GM10266 (cell line): ENCODE measurements at regions not wholly inside any gene's neighbourhood (a gene's known extent, or its start where the extent isn't known, plus 50 kb on each side); places are given as distances from the start of the nearest gene placed in this dataset.

ENCODE experiments used
- DNase-seq: peaks from one replicate; pipeline ENCODE4 v3.0.0; 2012; ENCODE audit errors: extremely low spot score
- CTCF ChIP-seq: IDR thresholded peaks from 2 replicates; pipeline ENCODE4 v1.5.1; 2012; ENCODE audit warnings: mild to moderate bottlenecking, low read depth; ENCODE audit not compliant: control insufficient read depth, insufficient read depth; ENCODE audit errors: missing control alignments

DNA sequence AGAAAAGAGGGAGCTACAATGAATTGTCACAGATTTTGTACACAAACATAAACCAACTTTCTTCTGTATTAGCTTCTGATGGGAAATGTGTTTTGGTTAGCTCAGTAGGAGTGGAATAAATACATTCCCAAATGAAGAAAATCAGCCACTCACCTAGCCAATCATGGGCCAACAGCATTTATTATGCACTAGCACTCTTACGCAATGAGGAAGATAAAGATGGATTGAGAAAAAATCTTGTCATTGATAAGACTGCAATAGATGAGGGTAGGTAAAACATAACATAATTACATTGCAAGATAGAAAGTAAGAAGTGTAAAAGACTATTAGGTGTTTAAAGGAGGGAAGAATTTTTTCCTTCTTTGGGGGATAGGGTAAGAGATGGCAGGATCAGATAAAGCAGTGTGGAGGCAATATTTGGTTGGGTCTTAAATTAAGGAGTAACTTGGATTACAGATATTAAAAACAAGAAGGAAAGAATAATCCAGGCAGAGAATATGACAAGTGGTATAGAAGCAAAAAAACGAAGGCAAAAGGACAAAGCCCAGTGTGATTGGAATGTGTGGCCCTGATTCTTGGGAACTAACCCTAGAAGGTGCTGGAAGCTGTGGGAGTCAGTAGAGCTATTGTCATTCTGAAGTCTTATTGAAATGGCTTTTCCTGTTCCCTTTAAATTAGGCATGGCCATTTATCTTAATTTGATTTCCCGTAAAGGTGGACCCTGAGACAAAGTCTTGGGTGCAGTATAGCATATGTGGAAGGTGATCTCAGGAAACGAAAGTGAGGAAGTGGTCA lies 208.4 kb upstream of the MEX3C start:
- no peak for DNase-seq
- no peak for TF ChIP-seq CTCF

GRCh38 chr18:51417643-51418483 lies 220.4 kb upstream of the MEX3C start:
- no peak for DNase-seq

DNA sequence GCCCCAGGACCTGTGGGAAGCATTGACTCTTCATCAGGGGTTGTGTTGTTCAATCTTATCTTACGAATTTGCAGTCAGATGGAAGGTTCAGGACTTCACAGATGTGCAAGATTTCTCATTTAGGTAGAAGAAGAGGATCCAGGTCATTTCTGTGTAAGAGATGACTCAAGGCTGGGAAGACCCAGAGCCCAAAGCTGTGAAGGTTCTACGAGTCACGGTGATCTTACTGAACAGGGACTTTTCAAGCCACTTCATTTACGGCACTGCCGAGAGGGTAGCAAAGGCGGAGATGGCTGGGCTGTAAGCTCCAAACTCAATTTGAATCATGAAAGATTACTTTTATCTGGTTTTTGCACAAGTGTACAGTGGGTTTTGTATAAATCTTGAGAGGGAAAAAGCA lies 228.0 kb upstream of the MEX3C start:
- TF ChIP-seq CTCF: no peak
- DNase-seq: peak; percentile 17

More at GRCh38 chr18:51417643-51418483, 220.4 kb upstream of the MEX3C start:
- no peak for TF ChIP-seq CTCF

GRCh38 chr18:51425889-51426288 lies 228.4 kb upstream of the MEX3C start:
- TF ChIP-seq CTCF: no peak
- no peak for DNase-seq

DNA sequence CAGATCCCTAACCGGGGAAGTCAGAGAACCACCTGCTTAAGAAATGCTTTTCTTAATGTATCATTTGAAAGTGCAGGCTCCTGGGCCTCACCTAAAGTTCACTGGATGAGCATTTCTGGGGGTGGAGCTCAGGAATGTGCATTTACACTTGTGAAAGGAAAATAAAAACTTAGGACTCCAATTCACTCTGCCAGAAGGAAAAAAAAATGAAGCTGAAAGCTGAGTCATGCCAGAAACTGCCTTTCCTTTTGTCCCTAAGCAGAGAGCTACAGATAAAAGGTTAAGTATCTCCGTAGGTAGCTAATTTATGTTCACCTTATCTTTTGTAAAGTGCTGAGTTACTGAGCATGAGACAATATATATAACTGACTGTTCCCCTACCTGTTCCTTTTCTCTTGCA lies 229.5 kb upstream of the MEX3C start:
- no peak for DNase-seq
- TF ChIP-seq CTCF: no peak

- no peak for TF ChIP-seq CTCF
- no peak for DNase-seq
These were observed 232.2 kb upstream of the MEX3C start for GRCh38 chr18:51429644-51430043.

DNA sequence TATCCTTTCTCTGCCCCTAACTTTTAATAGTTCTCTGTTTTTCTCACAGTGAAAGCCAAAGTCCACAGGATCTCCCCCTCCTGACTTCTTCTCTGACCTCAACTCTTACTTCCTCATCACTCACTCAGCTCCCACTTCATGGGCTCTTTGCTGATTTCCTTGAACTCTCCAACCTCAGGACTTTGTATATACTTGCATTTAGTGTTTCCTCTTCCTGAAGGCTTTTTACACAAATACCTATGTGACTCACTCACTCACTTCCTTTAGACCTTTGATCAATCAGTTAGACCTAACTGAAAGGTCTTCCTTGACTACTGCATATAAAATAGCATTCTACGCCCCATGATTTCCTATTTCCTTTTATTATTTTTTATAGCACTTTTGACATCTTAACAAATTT lies 233.1 kb upstream of the MEX3C start:
- no peak for DNase-seq
- TF ChIP-seq CTCF: no peak
